Naive B cell (primary cell): ENCODE measurements at regions not wholly inside any gene's neighbourhood (a gene's known extent, or its start where the extent isn't known, plus 50 kb on each side); places are given as distances from the start of the nearest gene placed in this dataset.
A peak's percentile ranks its signal among the peaks of the same experiment; 100 is the strongest.

ENCODE experiments used
- ATAC-seq, 2 donors: fragments of 150-1000 bp; cut with Tn5 transposase; 2 replicates each; pipeline ENCODE4 v1.10.0; 2021; ENCODE audit warnings: low read depth in 2 of 2, mild to moderate bottlenecking in 2 of 2, moderate library complexity in 2 of 2
- DNase-seq: peaks from one replicate; pipeline ENCODE4 v3.0.0; 2022
- H3K27ac Mint-ChIP-seq, 6 donors: one replicate each; pipeline ENCODE4 v1.8.0; 2020 to 2022; ENCODE audit warnings: mild to moderate bottlenecking in 6 of 6, mixed read lengths in 6 of 6, moderate library complexity in 5 of 6, inconsistent platforms in 2 of 6
- H3K27me3 Mint-ChIP-seq, 3 donors: one replicate each; pipeline ENCODE4 v1.8.0; 2021 to 2022; ENCODE audit warnings: mixed read lengths in 3 of 3, mild to moderate bottlenecking in 1 of 3
- H3K36me3 Mint-ChIP-seq, 2 donors: one replicate each; pipeline ENCODE4 v1.8.0; 2020 to 2022; ENCODE audit warnings: mixed read lengths in 2 of 2, inconsistent platforms in 1 of 2, mild to moderate bottlenecking in 1 of 2
- H3K4me1 Mint-ChIP-seq, 3 donors: one replicate each; pipeline ENCODE4 v1.8.0; 2020 to 2022; ENCODE audit warnings: mixed read lengths in 3 of 3, inconsistent platforms in 1 of 3, mild to moderate bottlenecking in 1 of 3, moderate library complexity in 1 of 3
- H3K4me3 Mint-ChIP-seq, 8 donors: one replicate each; pipeline ENCODE4 v1.8.0; 2020 to 2022; ENCODE audit warnings: mild to moderate bottlenecking in 8 of 8, mixed read lengths in 8 of 8, moderate library complexity in 8 of 8, inconsistent platforms in 2 of 8
- H3K9me3 Mint-ChIP-seq, 7 donors: one replicate each; pipeline ENCODE4 v1.8.0; 2020 to 2022; ENCODE audit warnings: mixed read lengths in 7 of 7, mild to moderate bottlenecking in 5 of 7, inconsistent platforms in 2 of 7, moderate library complexity in 1 of 7

- no peak overlapping the region for H3K27ac Mint-ChIP-seq
- no peaks in the 10 kb centered on the region for H3K36me3 Mint-ChIP-seq
- no peak overlapping the region for H3K4me3 Mint-ChIP-seq
- ATAC-seq (no peak), DNase-seq (no peak)
- H3K27me3 Mint-ChIP-seq, result peaks cover 33 to 42% (median 34%) of the 10 kb centered on the region in 3 donors
- no peaks in the 10 kb centered on the region for H3K4me1 Mint-ChIP-seq
- peaks cover 0 to 2% (median 0%) of the 10 kb centered on the region in 7 donors for H3K9me3 Mint-ChIP-seq
Observed at GRCh38 chr6:165893431-165893830, 230.4 kb upstream of the PDE10A start.

GRCh38 chr6:165891320-165891719, 228.3 kb upstream of the PDE10A start:
- peaks cover 35 to 41% (median 39%) of the 10 kb centered on the region in 3 donors for H3K27me3 Mint-ChIP-seq
- no peak overlapping the region for H3K4me3 Mint-ChIP-seq
- peaks cover 6 to 18% (median 12%) of the 10 kb centered on the region in 7 donors for H3K9me3 Mint-ChIP-seq
- no peaks in the 10 kb centered on the region for H3K4me1 Mint-ChIP-seq
- ATAC-seq, result no peak
- DNase-seq, result no peak
- peaks cover 5 to 12% of the 10 kb centered on the region in 2 donors for H3K36me3 Mint-ChIP-seq
- H3K27ac Mint-ChIP-seq, result no peak overlapping the region

- Mint-ChIP-seq H3K36me3 (peaks cover 5 to 12% of the 10 kb centered on the region in 2 donors), H3K27me3 (peaks cover 30 to 41% (median 36%) of the 10 kb centered on the region in 3 donors), H3K9me3 (peaks cover 6 to 18% (median 12%) of the 10 kb centered on the region in 7 donors), H3K4me1 (no peaks in the 10 kb centered on the region), H3K27ac (peak overlapping the region in 1 of 6 donors; percentile 10), H3K4me3 (no peak overlapping the region)
- DNase-seq (no peak), ATAC-seq (no peak)
Observed at GRCh38 chr6:165890404-165890735, 227.3 kb upstream of the PDE10A start.

DNA sequence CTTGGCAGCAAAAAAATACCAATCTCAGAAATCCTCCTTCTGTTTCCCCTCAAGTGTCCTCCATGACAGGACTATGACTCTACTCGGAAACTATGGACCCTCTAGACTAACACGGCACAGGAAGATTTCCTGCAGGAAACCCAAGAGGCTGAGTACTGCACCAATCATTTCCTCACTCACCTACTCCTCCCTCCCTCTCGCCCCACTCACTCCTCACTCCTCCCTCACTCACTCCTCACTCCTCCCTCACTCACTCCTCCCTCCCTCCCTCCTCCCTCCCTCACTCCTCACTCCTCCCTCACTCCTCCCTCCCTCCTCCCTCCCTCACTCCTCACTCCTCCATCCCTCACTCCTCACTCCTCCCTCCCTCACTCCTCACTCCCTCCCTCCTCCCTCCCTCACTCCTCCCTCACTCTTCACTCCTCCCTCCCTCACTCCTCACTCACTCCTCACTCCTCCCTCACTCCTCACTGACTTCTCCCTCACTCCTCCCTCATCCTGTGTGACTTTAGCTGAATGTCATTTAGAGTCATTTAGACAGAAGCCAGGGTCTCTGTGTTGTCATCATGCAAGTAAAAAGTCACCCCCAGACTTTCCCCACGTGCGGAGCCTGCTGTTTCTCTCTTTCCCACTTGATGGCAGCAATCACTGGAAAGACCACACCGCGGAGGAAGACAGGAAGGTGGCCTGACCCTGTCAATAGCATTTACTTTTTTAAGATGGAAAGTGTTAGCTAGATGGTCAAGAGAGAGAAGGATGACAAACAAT, 226.8 kb upstream of the PDE10A start:
- peaks cover 3 to 5% (median 4%) of the 10 kb centered on the region in 3 donors for H3K4me1 Mint-ChIP-seq
- DNase-seq (no peak), ATAC-seq (no peak)
- H3K36me3 Mint-ChIP-seq, result peaks cover 5 to 12% of the 10 kb centered on the region in 2 donors
- no peak overlapping the region for H3K4me3 Mint-ChIP-seq
- peaks cover 6 to 18% (median 12%) of the 10 kb centered on the region in 7 donors for H3K9me3 Mint-ChIP-seq
- peak overlapping the region in 1 of 6 donors; percentile 10 for H3K27ac Mint-ChIP-seq
- H3K27me3 Mint-ChIP-seq, result peaks cover 27 to 41% (median 36%) of the 10 kb centered on the region in 3 donors

DNA sequence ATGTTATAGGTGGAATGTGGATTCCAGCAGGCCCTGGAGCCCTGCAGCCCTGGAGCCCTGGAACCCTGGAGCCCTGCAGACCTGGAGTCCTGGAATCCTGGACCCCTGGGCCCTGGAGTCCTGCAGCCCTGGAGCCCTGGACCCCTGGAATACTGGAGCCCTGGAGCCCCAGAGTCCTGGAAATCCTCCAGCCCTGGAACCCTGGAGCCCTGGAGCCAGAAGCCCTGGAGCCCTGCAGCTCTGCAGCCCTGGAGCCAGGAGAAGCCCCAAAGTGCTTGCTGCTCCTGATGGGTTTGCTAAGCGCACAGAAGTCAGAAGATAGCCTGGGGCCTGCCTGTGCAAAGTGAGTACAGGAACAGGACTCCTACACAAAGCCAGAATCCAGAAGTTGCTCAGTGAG, 223.1 kb upstream of the PDE10A start:
- no peak for ATAC-seq
- peaks cover 5 to 12% of the 10 kb centered on the region in 2 donors for H3K36me3 Mint-ChIP-seq
- no peak overlapping the region for H3K27ac Mint-ChIP-seq
- no peak for DNase-seq
- peaks cover 15 to 21% (median 19%) of the 10 kb centered on the region in 3 donors for H3K27me3 Mint-ChIP-seq
- peaks cover 6 to 18% (median 12%) of the 10 kb centered on the region in 7 donors for H3K9me3 Mint-ChIP-seq
- H3K4me3 Mint-ChIP-seq, result no peak overlapping the region
- H3K4me1 Mint-ChIP-seq, result peaks cover 8 to 10% (median 8%) of the 10 kb centered on the region in 3 donors

DNA sequence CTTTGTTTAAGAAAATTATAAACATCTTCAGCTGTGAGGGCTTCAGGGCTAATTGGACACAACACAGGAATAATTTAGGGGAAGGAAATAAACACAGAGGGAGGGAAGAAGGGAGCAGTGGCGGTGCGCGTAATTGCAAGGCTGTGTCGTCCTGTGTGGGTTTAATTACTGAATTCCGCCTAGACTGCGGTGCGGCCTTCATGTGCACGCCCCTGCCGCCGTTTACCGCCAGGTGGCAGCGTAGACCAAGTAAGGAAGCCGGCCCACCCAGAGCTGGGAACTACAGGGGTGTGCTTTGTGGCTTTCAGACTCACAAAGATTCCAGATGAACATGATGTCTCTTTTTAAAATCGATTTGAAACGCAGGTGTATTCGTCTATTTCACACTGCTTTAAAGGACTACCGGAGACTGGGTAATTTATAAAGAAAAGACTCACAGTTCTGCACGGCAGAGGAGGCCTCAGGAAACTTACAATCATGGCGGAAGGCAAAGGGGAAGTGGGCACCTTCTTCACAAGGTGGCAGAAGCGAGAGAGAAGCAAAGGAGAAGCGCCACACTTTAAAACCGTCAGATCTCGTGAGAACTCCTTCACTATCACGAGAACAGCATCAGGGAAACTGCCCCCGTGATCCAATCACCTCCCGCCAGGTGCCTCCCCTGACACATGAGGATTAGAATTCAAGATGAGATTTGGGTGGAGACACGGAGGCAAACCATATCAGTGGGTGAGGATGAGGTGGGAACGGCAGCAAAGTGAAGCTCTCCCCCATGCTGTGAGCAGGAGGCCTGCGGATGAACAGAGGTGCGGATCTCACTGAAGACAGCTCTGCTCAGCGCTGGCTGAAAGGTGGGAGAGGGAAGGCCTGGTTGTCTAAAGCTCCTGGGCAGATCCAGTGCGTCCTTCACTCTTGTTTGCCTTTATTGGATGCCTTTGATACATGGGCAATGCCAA, 222.0 kb upstream of the PDE10A start:
- Mint-ChIP-seq H3K36me3 (peaks cover 5 to 12% of the 10 kb centered on the region in 2 donors), H3K4me3 (peak overlapping the region in 7 of 8 donors; percentile 42 to 87 (median 70)), H3K4me1 (peaks cover 8 to 10% (median 8%) of the 10 kb centered on the region in 3 donors), H3K9me3 (peaks cover 6 to 18% (median 14%) of the 10 kb centered on the region in 7 donors), H3K27me3 (peaks cover 9 to 21% (median 13%) of the 10 kb centered on the region in 3 donors), H3K27ac (peak overlapping the region in 3 of 6 donors; percentile 31 to 84 (median 74))
- DNase-seq, result peak; percentile 43
- ATAC-seq, result peak; percentile 86 to 94

DNA sequence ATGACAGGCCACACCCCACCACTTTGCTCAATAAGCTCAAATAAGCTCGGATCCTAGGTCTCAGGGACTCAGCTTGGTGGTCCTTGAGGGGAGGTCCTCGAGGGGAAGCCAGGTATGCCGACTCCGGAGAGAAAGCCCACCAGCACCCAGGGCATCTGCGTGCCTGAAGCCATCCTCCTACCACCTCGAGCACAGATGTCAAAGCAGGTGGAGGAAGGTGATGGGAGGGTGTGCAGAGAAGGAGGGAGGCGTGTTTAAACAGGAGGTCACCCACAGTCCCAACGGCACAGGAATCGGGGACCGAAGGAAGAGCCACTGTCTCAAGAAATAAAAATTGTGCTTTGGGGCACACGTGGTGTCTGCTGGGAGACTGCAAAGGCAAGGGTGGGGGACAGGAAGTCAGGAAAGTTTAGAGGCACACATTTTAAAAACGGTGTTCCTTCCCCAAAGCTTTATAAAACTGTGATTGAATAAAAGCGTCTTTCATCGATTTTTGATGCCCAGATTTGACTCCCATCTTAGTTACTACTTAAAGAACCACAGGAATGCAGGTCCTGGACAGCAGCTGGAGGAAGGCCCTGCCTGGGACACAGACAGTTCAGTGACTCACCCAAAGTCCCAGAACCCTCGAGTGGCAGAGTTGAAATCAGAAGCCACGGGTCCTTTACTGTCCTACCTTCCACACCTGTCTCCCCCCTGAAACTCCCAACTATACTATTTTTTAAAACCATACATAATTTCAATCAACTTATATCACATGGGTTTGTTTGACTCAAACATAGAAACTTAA, 221.0 kb upstream of the PDE10A start:
- ATAC-seq, result no peak

GRCh38 chr6:165881806-165882205, 218.8 kb upstream of the PDE10A start:
- Mint-ChIP-seq H3K27ac (no peak overlapping the region), H3K36me3 (peaks cover 0 to 7% of the 10 kb centered on the region in 2 donors), H3K4me3 (no peak overlapping the region), H3K27me3 (peaks cover 15 to 25% (median 23%) of the 10 kb centered on the region in 3 donors), H3K4me1 (peaks cover 8 to 10% (median 8%) of the 10 kb centered on the region in 3 donors), H3K9me3 (peaks cover 0 to 14% (median 7%) of the 10 kb centered on the region in 7 donors)
- ATAC-seq, result no peak
- no peak for DNase-seq

More for the DNA sequence above, 221.0 kb upstream of the PDE10A start:
- Mint-ChIP-seq H3K9me3 (peaks cover 6 to 18% (median 14%) of the 10 kb centered on the region in 7 donors), H3K27me3 (peaks cover 8 to 21% (median 9%) of the 10 kb centered on the region in 3 donors), H3K4me1 (peaks cover 8 to 10% (median 8%) of the 10 kb centered on the region in 3 donors), H3K27ac (peak overlapping the region in 1 of 6 donors; percentile 43), H3K36me3 (peaks cover 5 to 12% of the 10 kb centered on the region in 2 donors), H3K4me3 (peak overlapping the region in 2 of 8 donors; percentile 7 to 48)
- DNase-seq, result no peak

GRCh38 chr6:165880686-165881085, 217.6 kb upstream of the PDE10A start:
- DNase-seq, result no peak
- Mint-ChIP-seq H3K4me1 (peaks cover 8 to 10% (median 8%) of the 10 kb centered on the region in 3 donors), H3K4me3 (no peak overlapping the region), H3K27ac (no peak overlapping the region), H3K27me3 (peaks cover 18 to 25% (median 25%) of the 10 kb centered on the region in 3 donors), H3K36me3 (peaks cover 0 to 7% of the 10 kb centered on the region in 2 donors), H3K9me3 (peaks cover 0 to 11% (median 4%) of the 10 kb centered on the region in 7 donors)
- ATAC-seq, result no peak

GRCh38 chr6:165877773-165878172, 214.7 kb upstream of the PDE10A start:
- Mint-ChIP-seq H3K4me1 (no peaks in the 10 kb centered on the region), H3K4me3 (no peak overlapping the region), H3K27ac (no peak overlapping the region), H3K27me3 (peaks cover 20 to 36% (median 32%) of the 10 kb centered on the region in 3 donors), H3K36me3 (peaks cover 0 to 7% of the 10 kb centered on the region in 2 donors), H3K9me3 (peaks cover 0 to 10% (median 4%) of the 10 kb centered on the region in 7 donors)
- no peak for DNase-seq
- ATAC-seq, result no peak

DNA sequence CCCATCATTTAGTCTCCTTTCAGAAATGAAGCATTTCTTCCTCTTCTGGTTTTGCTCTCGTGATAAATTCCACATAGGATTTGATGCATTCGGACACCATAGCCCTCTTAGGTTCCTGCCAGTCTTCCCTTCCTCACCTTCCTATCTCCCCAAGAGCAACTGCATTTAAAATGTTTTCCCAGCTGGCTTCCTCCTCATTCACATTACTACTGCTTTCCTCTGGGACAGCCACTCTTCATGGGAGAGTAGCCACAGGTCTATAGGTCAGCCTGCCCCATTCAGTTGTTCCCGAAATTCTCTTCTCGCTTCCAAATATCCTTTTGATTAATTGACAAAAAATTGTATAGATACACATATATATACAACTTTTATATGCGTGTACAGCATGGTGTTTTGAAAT, 214.2 kb upstream of the PDE10A start:
- DNase-seq (no peak), ATAC-seq (no peak)
- Mint-ChIP-seq H3K4me1 (no peaks in the 10 kb centered on the region), H3K27ac (peak overlapping the region in 2 of 6 donors; percentile 16 to 31), H3K9me3 (peaks cover 0 to 10% (median 4%) of the 10 kb centered on the region in 7 donors), H3K36me3 (peaks cover 0 to 7% of the 10 kb centered on the region in 2 donors), H3K27me3 (peaks cover 20 to 35% (median 32%) of the 10 kb centered on the region in 3 donors), H3K4me3 (no peak overlapping the region)

DNA sequence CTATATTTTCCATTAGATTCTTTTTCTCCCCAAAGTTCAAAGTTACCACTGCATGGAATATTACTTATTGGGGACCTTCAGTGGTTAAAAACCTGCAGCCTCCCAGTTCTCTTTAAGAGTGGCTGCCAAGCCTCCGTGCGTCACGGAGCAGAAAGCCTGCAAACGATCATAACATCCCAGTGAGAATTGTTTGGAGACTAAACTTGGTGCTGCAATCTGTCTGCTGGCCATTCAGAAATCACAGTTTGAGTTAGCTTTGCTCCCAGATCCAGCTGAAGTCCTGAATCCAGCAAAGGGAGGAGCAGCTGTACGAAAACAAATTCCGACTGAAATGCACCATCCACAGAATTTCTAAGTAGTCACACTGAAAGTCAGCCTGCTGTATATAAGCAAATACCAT, 213.5 kb upstream of the PDE10A start:
- no peak for DNase-seq
- Mint-ChIP-seq H3K27ac (no peak overlapping the region), H3K4me1 (no peaks in the 10 kb centered on the region), H3K9me3 (peaks cover 0 to 11% (median 4%) of the 10 kb centered on the region in 7 donors), H3K27me3 (peaks cover 20 to 32% (median 29%) of the 10 kb centered on the region in 3 donors), H3K36me3 (peaks cover 0 to 7% of the 10 kb centered on the region in 2 donors), H3K4me3 (no peak overlapping the region)
- no peak for ATAC-seq
